ENCODE measurements at regions not wholly inside any gene's neighbourhood (a gene's known extent, or its start where the extent isn't known, plus 50 kb on each side); places are given as distances from the start of the nearest gene placed in this dataset.

DNA sequence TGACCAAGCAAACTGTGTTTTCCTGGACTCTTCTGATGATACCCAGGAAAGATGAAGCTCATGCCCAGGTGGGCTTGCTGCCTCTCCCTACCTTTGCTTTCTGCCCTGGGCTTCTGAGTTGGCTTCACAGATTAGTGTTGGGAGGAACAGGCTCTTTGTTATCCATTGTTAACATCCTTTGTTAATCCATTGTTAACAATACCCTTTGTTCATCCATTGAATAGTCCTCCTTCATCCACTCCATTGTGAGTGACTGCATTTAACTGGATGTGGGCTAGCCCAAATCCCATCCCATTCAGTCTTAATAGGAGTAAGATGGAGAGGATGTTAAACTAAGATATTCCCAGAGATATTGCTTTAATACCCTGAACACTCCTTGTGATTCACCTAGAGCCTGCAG lies 199.0 kb upstream of the LNX1 start:
- Histone ChIP-seq H3K4me1 (ENCODE audit: insufficient read depth) (peaks cover 7% of the 10 kb centered on the region), H3K4me2 (no peak overlapping the region), H3K4me3 (no peak overlapping the region), H4K20me1 (replicated peaks; ENCODE audit: insufficient read depth) (no peaks in the 10 kb centered on the region), H3F3A (replicated peaks; ENCODE audit: low read depth) (no peaks in the 10 kb centered on the region), H3K27me3 (ENCODE audit: insufficient read depth) (no peaks in the 10 kb centered on the region), H3K79me2 (replicated peaks; ENCODE audit: insufficient read depth) (no peaks in the 10 kb centered on the region), H3K9me2 (ENCODE audit: insufficient read depth) (no peaks in the 10 kb centered on the region), H3K36me3 (ENCODE audit: insufficient read depth) (no peaks in the 10 kb centered on the region), H3K27ac (ENCODE audit: low read depth) (no peak overlapping the region), H2AFZ (no peak overlapping the region)
- DNase-seq (ENCODE audit: low spot score) (no peak), ATAC-seq (no peak; the same call in 2 of the 3 replicates)
- Mint-ChIP-seq H3K36me3 (ENCODE audit: low read depth) (no peaks in the 10 kb centered on the region), H3K4me1 (peaks cover 12% of the 10 kb centered on the region), H3K27ac (no peak overlapping the region), H3K27me3 (ENCODE audit: insufficient read depth, low read depth, poor library complexity) (peaks cover 2% of the 10 kb centered on the region), H3K4me3 (no peak overlapping the region), H3K9me3 (no peaks in the 10 kb centered on the region; the same call in 2 of the 3 replicates)
- TF ChIP-seq EZH2phosphoT487 (IDR thresholded peaks at IDR 0.05; ENCODE audit: unreplicated experiment) (no peak), EZH2 (IDR thresholded peaks at IDR 0.05; ENCODE audit: low read depth, unreplicated experiment) (no peak), NANOG (IDR thresholded peaks at IDR 0.05; ENCODE audit: borderline replicate concordance) (no peak), POLR2AphosphoS5 (IDR thresholded peaks at IDR 0.05; ENCODE audit: low read depth) (no peak), STAT1 (IDR thresholded peaks at IDR 0.05; ENCODE audit: unreplicated experiment) (no peak)
- TF ChIP-seq, protein P1, sequence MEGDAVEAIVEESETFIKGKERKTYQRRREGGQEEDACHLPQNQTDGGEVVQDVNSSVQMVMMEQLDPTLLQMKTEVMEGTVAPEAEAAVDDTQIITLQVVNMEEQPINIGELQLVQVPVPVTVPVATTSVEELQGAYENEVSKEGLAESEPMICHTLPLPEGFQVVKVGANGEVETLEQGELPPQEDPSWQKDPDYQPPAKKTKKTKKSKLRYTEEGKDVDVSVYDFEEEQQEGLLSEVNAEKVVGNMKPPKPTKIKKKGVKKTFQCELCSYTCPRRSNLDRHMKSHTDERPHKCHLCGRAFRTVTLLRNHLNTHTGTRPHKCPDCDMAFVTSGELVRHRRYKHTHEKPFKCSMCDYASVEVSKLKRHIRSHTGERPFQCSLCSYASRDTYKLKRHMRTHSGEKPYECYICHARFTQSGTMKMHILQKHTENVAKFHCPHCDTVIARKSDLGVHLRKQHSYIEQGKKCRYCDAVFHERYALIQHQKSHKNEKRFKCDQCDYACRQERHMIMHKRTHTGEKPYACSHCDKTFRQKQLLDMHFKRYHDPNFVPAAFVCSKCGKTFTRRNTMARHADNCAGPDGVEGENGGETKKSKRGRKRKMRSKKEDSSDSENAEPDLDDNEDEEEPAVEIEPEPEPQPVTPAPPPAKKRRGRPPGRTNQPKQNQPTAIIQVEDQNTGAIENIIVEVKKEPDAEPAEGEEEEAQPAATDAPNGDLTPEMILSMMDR (conservative IDR thresholded peaks at IDR 0.05; ENCODE audit: low read depth in 2 of 2): no peak

DNA sequence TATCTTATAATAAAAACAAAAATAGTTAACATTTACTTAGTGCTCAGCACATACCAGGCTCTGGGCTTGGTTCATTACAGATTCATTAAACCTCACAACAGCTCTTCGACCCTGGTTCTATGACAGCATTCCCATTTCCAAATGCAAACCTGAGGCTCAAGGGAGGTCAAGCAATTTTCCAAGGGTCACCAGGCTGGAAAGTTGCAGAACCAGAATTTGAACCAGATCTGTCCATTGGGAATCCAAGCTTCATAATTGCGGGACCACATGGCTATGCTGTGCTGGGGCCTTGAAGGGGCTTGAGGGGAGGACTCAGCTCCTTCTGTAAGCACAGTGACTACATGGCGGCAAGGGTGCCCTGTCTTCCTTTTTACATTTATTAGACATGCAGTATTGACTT lies 197.3 kb upstream of the LNX1 start:
- no peaks in the 10 kb centered on the region for H3K9me2 ChIP-seq (ENCODE audit: insufficient read depth)
- no peak overlapping the region for H2AFZ ChIP-seq
- no peak overlapping the region for H3K4me3 ChIP-seq
- H3K36me3 Mint-ChIP-seq (ENCODE audit: low read depth): no peaks in the 10 kb centered on the region
- no peaks in the 10 kb centered on the region for H3K79me2 ChIP-seq (replicated peaks; ENCODE audit: insufficient read depth)
- H3K4me3 Mint-ChIP-seq: no peak overlapping the region
- no peaks in the 10 kb centered on the region for H4K20me1 ChIP-seq (replicated peaks; ENCODE audit: insufficient read depth)
- H3K9me3 Mint-ChIP-seq: no peaks in the 10 kb centered on the region; the same call in 2 of the 3 replicates
- H3K36me3 ChIP-seq (ENCODE audit: insufficient read depth): no peaks in the 10 kb centered on the region
- H3K27me3 Mint-ChIP-seq (ENCODE audit: insufficient read depth, low read depth, poor library complexity): peaks cover 2% of the 10 kb centered on the region
- no peak for DNase-seq (ENCODE audit: low spot score)
- H3F3A ChIP-seq (replicated peaks; ENCODE audit: low read depth): no peaks in the 10 kb centered on the region
- ATAC-seq: no peak
- no peak overlapping the region for H3K27ac Mint-ChIP-seq
- H3K4me1 Mint-ChIP-seq: peaks cover 8% of the 10 kb centered on the region
- TF ChIP-seq EZH2phosphoT487 (IDR thresholded peaks at IDR 0.05; ENCODE audit: unreplicated experiment): no peak
- TF ChIP-seq CREB1 (CRISPR knock-in tag; IDR thresholded peaks at IDR 0.05; ENCODE audit: low read depth): no peak
- TF ChIP-seq, protein P1 (conservative IDR thresholded peaks at IDR 0.05; ENCODE audit: low read depth in 2 of 2): no peak
- TF ChIP-seq NANOG (IDR thresholded peaks at IDR 0.05; ENCODE audit: borderline replicate concordance): no peak
- TF ChIP-seq POLR2AphosphoS5 (IDR thresholded peaks at IDR 0.05; ENCODE audit: low read depth): no peak
- TF ChIP-seq, protein P2, sequence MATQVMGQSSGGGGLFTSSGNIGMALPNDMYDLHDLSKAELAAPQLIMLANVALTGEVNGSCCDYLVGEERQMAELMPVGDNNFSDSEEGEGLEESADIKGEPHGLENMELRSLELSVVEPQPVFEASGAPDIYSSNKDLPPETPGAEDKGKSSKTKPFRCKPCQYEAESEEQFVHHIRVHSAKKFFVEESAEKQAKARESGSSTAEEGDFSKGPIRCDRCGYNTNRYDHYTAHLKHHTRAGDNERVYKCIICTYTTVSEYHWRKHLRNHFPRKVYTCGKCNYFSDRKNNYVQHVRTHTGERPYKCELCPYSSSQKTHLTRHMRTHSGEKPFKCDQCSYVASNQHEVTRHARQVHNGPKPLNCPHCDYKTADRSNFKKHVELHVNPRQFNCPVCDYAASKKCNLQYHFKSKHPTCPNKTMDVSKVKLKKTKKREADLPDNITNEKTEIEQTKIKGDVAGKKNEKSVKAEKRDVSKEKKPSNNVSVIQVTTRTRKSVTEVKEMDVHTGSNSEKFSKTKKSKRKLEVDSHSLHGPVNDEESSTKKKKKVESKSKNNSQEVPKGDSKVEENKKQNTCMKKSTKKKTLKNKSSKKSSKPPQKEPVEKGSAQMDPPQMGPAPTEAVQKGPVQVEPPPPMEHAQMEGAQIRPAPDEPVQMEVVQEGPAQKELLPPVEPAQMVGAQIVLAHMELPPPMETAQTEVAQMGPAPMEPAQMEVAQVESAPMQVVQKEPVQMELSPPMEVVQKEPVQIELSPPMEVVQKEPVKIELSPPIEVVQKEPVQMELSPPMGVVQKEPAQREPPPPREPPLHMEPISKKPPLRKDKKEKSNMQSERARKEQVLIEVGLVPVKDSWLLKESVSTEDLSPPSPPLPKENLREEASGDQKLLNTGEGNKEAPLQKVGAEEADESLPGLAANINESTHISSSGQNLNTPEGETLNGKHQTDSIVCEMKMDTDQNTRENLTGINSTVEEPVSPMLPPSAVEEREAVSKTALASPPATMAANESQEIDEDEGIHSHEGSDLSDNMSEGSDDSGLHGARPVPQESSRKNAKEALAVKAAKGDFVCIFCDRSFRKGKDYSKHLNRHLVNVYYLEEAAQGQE (IDR thresholded peaks at IDR 0.05; ENCODE audit: unreplicated experiment): no peak
- TF ChIP-seq, protein P3, sequence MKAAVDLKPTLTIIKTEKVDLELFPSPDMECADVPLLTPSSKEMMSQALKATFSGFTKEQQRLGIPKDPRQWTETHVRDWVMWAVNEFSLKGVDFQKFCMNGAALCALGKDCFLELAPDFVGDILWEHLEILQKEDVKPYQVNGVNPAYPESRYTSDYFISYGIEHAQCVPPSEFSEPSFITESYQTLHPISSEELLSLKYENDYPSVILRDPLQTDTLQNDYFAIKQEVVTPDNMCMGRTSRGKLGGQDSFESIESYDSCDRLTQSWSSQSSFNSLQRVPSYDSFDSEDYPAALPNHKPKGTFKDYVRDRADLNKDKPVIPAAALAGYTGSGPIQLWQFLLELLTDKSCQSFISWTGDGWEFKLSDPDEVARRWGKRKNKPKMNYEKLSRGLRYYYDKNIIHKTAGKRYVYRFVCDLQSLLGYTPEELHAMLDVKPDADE (IDR thresholded peaks at IDR 0.05): no peak
- no peak for TF ChIP-seq STAT1 (IDR thresholded peaks at IDR 0.05; ENCODE audit: unreplicated experiment)
- no peak for TF ChIP-seq ZNF331 (CRISPR knock-in tag; IDR thresholded peaks at IDR 0.05; ENCODE audit: low read depth)
- TF ChIP-seq EZH2 (IDR thresholded peaks at IDR 0.05; ENCODE audit: low read depth, unreplicated experiment): no peak
- H3K27me3 ChIP-seq (ENCODE audit: insufficient read depth): no peaks in the 10 kb centered on the region
- peaks cover 7% of the 10 kb centered on the region for H3K4me1 ChIP-seq (ENCODE audit: insufficient read depth)
- no peak overlapping the region for H3K27ac ChIP-seq (ENCODE audit: low read depth)
- no peak overlapping the region for H3K4me2 ChIP-seq

Measured in GM23338 (cell line).